ENCODE measurements at regions not wholly inside any gene's neighbourhood (a gene's known extent, or its start where the extent isn't known, plus 50 kb on each side); places are given as distances from the start of the nearest gene placed in this dataset.

DNA sequence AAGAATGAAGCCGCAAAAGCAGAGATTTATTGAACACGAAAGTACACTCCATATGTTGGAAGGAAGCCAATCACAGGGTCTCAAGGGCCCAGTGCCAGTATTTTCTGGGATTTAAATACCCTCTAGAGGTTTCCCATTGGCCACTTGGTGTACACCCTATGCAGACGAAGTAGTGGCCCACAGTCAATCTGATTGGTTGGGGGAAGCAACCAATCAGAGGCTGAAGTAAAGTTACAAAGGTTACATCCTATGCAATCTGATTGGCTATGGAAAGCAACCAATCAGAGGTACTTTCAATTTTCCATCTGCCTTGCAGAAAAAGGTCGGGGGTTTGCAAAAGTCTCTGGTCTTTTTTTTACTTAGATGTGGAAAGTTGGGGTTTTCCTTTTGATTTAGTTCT, 481.3 kb upstream of the NRP1 start:
- TF ChIP-seq, protein P1, sequence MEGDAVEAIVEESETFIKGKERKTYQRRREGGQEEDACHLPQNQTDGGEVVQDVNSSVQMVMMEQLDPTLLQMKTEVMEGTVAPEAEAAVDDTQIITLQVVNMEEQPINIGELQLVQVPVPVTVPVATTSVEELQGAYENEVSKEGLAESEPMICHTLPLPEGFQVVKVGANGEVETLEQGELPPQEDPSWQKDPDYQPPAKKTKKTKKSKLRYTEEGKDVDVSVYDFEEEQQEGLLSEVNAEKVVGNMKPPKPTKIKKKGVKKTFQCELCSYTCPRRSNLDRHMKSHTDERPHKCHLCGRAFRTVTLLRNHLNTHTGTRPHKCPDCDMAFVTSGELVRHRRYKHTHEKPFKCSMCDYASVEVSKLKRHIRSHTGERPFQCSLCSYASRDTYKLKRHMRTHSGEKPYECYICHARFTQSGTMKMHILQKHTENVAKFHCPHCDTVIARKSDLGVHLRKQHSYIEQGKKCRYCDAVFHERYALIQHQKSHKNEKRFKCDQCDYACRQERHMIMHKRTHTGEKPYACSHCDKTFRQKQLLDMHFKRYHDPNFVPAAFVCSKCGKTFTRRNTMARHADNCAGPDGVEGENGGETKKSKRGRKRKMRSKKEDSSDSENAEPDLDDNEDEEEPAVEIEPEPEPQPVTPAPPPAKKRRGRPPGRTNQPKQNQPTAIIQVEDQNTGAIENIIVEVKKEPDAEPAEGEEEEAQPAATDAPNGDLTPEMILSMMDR (IDR thresholded peaks at IDR 0.05; ENCODE audit: insufficient read depth, low read length) = no peak
- H3K4me3 ChIP-seq (ENCODE audit: low read depth, low read length) = no peak overlapping the region
- no peak for DNase-seq (ENCODE audit: low read depth)

DNA sequence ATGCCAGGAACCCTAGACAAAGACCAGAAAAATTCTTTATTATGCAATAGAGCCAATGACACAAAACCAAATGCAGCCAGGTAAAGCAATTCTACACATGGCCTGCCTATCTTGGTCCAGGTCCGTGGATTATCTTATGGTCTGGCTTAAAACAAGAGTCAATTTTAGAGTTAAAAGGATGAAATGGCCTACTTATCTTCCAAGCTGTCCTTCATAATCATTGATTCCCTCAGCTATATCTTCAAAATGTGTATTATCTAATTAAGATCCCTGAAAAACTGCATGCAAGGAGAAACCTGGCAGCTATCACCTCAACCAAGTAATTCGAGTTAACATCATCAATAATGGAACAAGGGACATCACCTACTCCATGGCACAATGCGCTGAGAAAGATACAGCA, 479.4 kb upstream of the NRP1 start:
- no peak for DNase-seq (ENCODE audit: low read depth)
- TF ChIP-seq, protein P1 (IDR thresholded peaks at IDR 0.05; ENCODE audit: insufficient read depth, low read length) = no peak
- H3K4me3 ChIP-seq (ENCODE audit: low read depth, low read length) = no peak overlapping the region

DNA sequence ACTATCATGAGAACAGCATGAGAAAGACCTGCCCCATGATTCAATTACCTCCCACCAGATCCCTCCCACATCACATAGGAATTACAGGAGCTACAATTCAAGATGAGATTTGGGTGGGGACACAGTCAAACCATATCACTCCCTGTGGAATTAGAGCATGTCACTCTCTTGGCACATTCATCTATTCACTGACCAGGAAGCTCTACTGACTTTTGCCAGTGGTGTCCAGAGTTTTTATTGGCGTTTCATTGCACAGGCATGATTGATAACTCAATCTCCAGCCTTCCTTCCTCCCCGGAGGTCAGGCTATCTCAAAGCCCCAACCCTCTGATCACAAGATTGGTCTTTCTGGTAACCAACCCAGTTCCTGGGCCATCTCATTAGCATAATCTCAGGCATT, 478.9 kb upstream of the NRP1 start:
- DNase-seq (ENCODE audit: low read depth) = no peak
- TF ChIP-seq, protein P1 (IDR thresholded peaks at IDR 0.05; ENCODE audit: insufficient read depth, low read length) = no peak
- H3K4me3 ChIP-seq (ENCODE audit: low read depth, low read length) = no peak overlapping the region

DNA sequence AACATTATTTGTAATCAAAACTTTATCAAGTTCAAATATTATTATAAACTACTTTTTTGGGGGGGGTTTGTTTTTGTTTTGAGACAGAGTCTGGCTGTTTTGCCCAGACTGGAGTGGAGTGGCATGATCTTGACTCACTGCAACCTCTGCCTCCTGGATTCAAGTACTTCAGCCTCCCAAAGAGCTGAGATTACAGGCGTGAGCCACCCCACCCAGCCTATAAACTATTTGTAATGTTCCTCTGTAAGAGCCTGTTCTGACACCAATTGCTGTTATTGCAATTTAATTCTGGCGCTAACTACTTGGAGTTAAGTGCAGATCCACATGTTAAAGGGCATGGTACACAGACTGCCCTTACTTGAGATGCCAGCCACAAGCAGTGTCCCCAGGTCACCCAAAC, 478.1 kb upstream of the NRP1 start:
- DNase-seq (ENCODE audit: low read depth) = no peak
- TF ChIP-seq, protein P1 (IDR thresholded peaks at IDR 0.05; ENCODE audit: insufficient read depth, low read length) = no peak

DNA sequence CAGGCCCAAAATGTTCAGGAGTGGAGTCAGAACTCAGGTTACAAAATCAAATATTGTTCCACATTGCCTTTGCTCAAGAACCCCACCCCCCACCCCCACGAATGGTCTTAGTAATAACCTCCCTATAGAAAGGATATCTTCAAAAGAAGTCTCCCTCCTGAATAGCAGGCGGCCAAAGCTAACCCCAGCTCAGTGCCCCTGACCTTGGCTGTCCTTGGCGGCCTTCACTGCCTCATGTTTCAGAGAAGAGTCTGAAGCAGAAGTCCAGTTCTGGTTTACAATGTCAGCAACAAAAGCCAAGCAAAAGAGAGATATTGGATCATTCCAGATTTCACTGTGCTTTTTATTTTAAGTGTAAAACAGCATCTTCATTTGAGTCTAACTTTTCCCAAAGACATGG, 476.5 kb upstream of the NRP1 start:
- DNase-seq (ENCODE audit: low read depth) = no peak
- TF ChIP-seq, protein P1 (IDR thresholded peaks at IDR 0.05; ENCODE audit: insufficient read depth, low read length) = no peak
- H3K4me3 ChIP-seq (ENCODE audit: low read depth, low read length) = no peak overlapping the region

More for the DNA sequence above, 478.1 kb upstream of the NRP1 start:
- H3K4me3 ChIP-seq (ENCODE audit: low read depth, low read length) = no peak overlapping the region

DNA sequence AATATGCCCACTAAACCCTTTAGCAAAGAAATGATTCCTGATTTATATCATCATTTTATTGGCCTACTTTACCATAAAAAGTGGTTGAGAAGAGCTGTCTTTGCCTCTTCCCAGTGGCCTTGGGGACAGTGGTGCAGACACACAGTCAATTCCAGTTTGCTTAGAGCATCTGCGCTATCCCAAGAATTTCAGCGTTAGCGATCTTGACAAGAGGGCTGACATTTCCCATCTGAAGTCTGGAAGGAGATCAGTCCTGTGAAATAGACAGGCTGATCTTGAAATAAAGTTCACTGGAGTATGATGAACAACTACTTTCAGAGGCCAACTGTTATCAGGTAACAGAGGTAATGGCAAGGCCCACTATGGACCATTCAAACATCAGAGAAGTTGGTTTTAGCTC, 475.3 kb upstream of the NRP1 start:
- no peak for DNase-seq (ENCODE audit: low read depth)
- TF ChIP-seq, protein P1 (IDR thresholded peaks at IDR 0.05; ENCODE audit: insufficient read depth, low read length) = no peak
- no peak overlapping the region for H3K4me3 ChIP-seq (ENCODE audit: low read depth, low read length)

DNA sequence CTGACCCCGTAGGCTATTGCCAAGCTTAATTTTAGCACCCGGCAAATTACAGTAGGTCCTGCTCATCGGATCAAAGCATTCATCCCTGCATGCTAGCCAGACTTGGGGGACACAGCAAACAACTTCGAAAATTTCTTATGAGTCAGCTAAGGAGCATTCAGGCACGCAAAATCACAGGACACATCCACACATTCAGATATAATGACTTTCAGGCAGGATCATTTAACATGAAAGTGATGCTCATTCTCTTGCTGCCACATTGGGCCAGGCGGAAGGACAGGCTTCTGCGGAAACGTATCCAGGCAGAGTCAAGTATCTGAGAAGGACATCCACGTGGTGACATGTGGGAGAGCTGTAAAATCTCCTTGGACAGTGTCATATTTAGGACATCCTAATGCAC, 474.0 kb upstream of the NRP1 start:
- TF ChIP-seq, protein P1 (IDR thresholded peaks at IDR 0.05; ENCODE audit: insufficient read depth, low read length) = no peak
- H3K4me3 ChIP-seq (ENCODE audit: low read depth, low read length) = no peak overlapping the region
- no peak for DNase-seq (ENCODE audit: low read depth)
